ENCODE measurements at regions not wholly inside any gene's neighbourhood (a gene's known extent, or its start where the extent isn't known, plus 50 kb on each side); places are given as distances from the start of the nearest gene placed in this dataset.

- Mint-ChIP-seq H3K27me3 (no peaks in the 10 kb centered on the region), H3K36me3 (no peaks in the 10 kb centered on the region), H3K4me1 (peaks cover 0 to 12% (median 3%) of the 10 kb centered on the region in 4 donors), H3K9me3 (peaks cover 0 to 1% (median 0%) of the 10 kb centered on the region in 8 donors), H3K27ac (no peak overlapping the region), H3K4me3 (no peak overlapping the region)
- intact Hi-C loops (cut with micrococcal nuclease), result no loop called here
- H3K27me3 ChIP-seq (ENCODE audit: insufficient read depth, low read length), result no peaks in the 10 kb centered on the region
- H3K4me3 ChIP-seq (ENCODE audit: low read length in 2 of 2), result no peak overlapping the region
- H3K9me3 ChIP-seq (ENCODE audit: control insufficient read depth in 1 of 2, low read length in 2 of 2), result no peaks in the 10 kb centered on the region
- no peak for DNase-seq
- no peak overlapping the region for H3K27ac ChIP-seq (ENCODE audit: low read depth, low read length)
- ChIA-PET POLR2A (ENCODE audit: partially characterized antibody) (no interaction called here), CTCF (ENCODE audit: partially characterized antibody) (interaction anchor here (1.6 to 2.4 kb wide), 2 partner anchors 42 to 222 kb away, joined by 3 to 6 read pairs; no protein-coding TSS in a partner anchor)
- H3K4me1 ChIP-seq (ENCODE audit: insufficient read depth, low read length), result no peaks in the 10 kb centered on the region
- no peaks in the 10 kb centered on the region for H3K36me3 ChIP-seq (ENCODE audit: insufficient read depth, low read length)
Observed at GRCh38 chr10:47090042-47090441, 178.8 kb downstream of the PTPN20 start.

- H3K36me3 ChIP-seq (ENCODE audit: insufficient read depth, low read length), result no peaks in the 10 kb centered on the region
- Mint-ChIP-seq H3K4me3 (no peak overlapping the region), H3K27ac (no peak overlapping the region), H3K4me1 (peaks cover 0 to 12% (median 3%) of the 10 kb centered on the region in 4 donors), H3K9me3 (peaks cover 0 to 2% (median 0%) of the 10 kb centered on the region in 8 donors), H3K27me3 (no peaks in the 10 kb centered on the region), H3K36me3 (no peaks in the 10 kb centered on the region)
- H3K4me3 ChIP-seq (ENCODE audit: low read length in 2 of 2), result no peak overlapping the region
- ChIA-PET POLR2A (ENCODE audit: partially characterized antibody) (no interaction called here), CTCF (ENCODE audit: partially characterized antibody) (interaction anchor here (1.4 to 1.6 kb wide), 2 partner anchors 9 to 221 kb away, joined by 3 read pairs; no protein-coding TSS in a partner anchor)
- intact Hi-C loops (cut with micrococcal nuclease), result no loop called here
- H3K27ac ChIP-seq (ENCODE audit: low read depth, low read length), result no peak overlapping the region
- H3K4me1 ChIP-seq (ENCODE audit: insufficient read depth, low read length), result no peaks in the 10 kb centered on the region
- no peak for DNase-seq
- H3K27me3 ChIP-seq (ENCODE audit: insufficient read depth, low read length), result no peaks in the 10 kb centered on the region
- H3K9me3 ChIP-seq (ENCODE audit: control insufficient read depth in 1 of 2, low read length in 2 of 2), result no peaks in the 10 kb centered on the region
Observed at GRCh38 chr10:47090903-47091302, 179.7 kb downstream of the PTPN20 start.

DNA sequence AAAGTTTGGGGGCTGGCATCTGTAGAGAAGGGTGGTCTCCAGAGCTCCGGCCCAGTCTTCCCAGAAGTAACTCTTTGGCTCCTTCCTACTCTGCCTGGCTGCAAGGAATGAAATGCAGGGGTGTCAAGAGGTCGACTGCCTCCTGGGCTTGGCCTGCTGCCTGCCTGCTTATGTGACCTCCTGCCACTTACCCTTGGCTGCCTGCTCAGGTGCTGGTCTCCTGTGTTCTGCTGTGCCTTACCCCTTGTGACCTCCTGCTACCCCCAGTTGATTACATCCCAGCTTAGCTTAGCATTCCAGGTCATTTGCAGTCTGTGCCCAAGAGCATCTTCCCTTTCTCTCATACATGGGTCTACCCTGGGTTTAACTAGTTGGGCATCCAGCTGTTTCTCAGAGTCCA is 180.2 kb downstream of the PTPN20 start:
- Histone ChIP-seq H3K36me3 (ENCODE audit: insufficient read depth, low read length) (no peaks in the 10 kb centered on the region), H3K27ac (ENCODE audit: low read depth, low read length) (no peak overlapping the region), H3K27me3 (ENCODE audit: insufficient read depth, low read length) (no peaks in the 10 kb centered on the region), H3K4me1 (ENCODE audit: insufficient read depth, low read length) (no peaks in the 10 kb centered on the region), H3K9me3 (ENCODE audit: control insufficient read depth in 1 of 2, low read length in 2 of 2) (no peaks in the 10 kb centered on the region), H3K4me3 (ENCODE audit: low read length in 2 of 2) (no peak overlapping the region)
- ChIA-PET CTCF (ENCODE audit: partially characterized antibody) (interaction anchor here (1.4 to 1.6 kb wide), 2 partner anchors 10 to 220 kb away, joined by 3 read pairs; no protein-coding TSS in a partner anchor), POLR2A (ENCODE audit: partially characterized antibody) (no interaction called here)
- no peak overlapping the region for H3K27ac Mint-ChIP-seq
- intact Hi-C loops (cut with micrococcal nuclease), result no loop called here
- H3K27me3 Mint-ChIP-seq, result no peaks in the 10 kb centered on the region
- peaks cover 0 to 12% (median 3%) of the 10 kb centered on the region in 4 donors for H3K4me1 Mint-ChIP-seq
- H3K4me3 Mint-ChIP-seq, result no peak overlapping the region
- peaks cover 0 to 2% (median 0%) of the 10 kb centered on the region in 8 donors for H3K9me3 Mint-ChIP-seq
- DNase-seq, result no peak
- no peaks in the 10 kb centered on the region for H3K36me3 Mint-ChIP-seq

DNA sequence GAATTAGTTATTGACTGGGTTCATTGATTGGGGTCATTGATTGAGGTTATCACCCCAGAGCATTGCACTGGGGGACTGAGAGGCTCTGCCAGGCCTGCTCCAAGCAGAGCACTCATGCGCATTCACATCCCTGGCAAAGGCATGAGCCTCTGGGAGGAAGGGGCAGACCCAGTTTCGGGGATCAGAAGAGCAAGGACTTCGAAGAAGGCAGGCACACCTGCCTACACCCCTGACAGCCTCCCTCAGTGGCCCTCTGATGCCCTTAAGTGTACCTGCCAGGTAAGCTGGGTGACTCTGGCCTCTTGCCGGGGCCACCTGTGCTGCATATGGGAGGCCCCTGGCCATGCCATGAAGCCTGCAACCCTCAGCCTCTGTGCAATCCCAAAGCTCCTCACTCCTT is 181.1 kb downstream of the PTPN20 start:
- H3K9me3 ChIP-seq (ENCODE audit: control insufficient read depth in 1 of 2, low read length in 2 of 2), result no peaks in the 10 kb centered on the region
- H3K27me3 ChIP-seq (ENCODE audit: insufficient read depth, low read length), result no peaks in the 10 kb centered on the region
- no peaks in the 10 kb centered on the region for H3K27me3 Mint-ChIP-seq
- peaks cover 0 to 2% (median 0%) of the 10 kb centered on the region in 8 donors for H3K9me3 Mint-ChIP-seq
- no peak overlapping the region for H3K27ac ChIP-seq (ENCODE audit: low read depth, low read length)
- CTCF ChIA-PET (ENCODE audit: partially characterized antibody), result interaction anchor here (1.4 kb wide), 1 partner anchor 11 kb away, joined by 3 read pairs; no protein-coding TSS in a partner anchor
- no peak overlapping the region for H3K27ac Mint-ChIP-seq
- peaks cover 0 to 12% (median 3%) of the 10 kb centered on the region in 4 donors for H3K4me1 Mint-ChIP-seq
- H3K36me3 Mint-ChIP-seq, result no peaks in the 10 kb centered on the region
- POLR2A ChIA-PET (ENCODE audit: partially characterized antibody), result no interaction called here
- H3K4me1 ChIP-seq (ENCODE audit: insufficient read depth, low read length), result no peaks in the 10 kb centered on the region
- intact Hi-C loops (cut with micrococcal nuclease), result no loop called here
- H3K36me3 ChIP-seq (ENCODE audit: insufficient read depth, low read length), result no peaks in the 10 kb centered on the region
- H3K4me3 ChIP-seq (ENCODE audit: low read length in 2 of 2), result no peak overlapping the region
- no peak for DNase-seq
- H3K4me3 Mint-ChIP-seq, result no peak overlapping the region

- no peaks in the 10 kb centered on the region for H3K9me3 ChIP-seq (ENCODE audit: control insufficient read depth in 1 of 2, low read length in 2 of 2)
- no peak overlapping the region for H3K4me3 ChIP-seq (ENCODE audit: low read length in 2 of 2)
- H3K36me3 ChIP-seq (ENCODE audit: insufficient read depth, low read length), result no peaks in the 10 kb centered on the region
- ChIA-PET POLR2A (ENCODE audit: partially characterized antibody) (no interaction called here), CTCF (ENCODE audit: partially characterized antibody) (no interaction called here)
- Mint-ChIP-seq H3K9me3 (peaks cover 0 to 2% (median 0%) of the 10 kb centered on the region in 8 donors), H3K27me3 (no peaks in the 10 kb centered on the region), H3K4me3 (no peak overlapping the region), H3K27ac (no peak overlapping the region), H3K36me3 (no peaks in the 10 kb centered on the region), H3K4me1 (peaks cover 0 to 8% (median 1%) of the 10 kb centered on the region in 4 donors)
- DNase-seq, result no peak
- H3K27me3 ChIP-seq (ENCODE audit: insufficient read depth, low read length), result no peaks in the 10 kb centered on the region
- intact Hi-C loops (cut with micrococcal nuclease), result no loop called here
- H3K27ac ChIP-seq (ENCODE audit: low read depth, low read length), result no peak overlapping the region
- no peaks in the 10 kb centered on the region for H3K4me1 ChIP-seq (ENCODE audit: insufficient read depth, low read length)
Observed at GRCh38 chr10:47092831-47093230, 181.6 kb downstream of the PTPN20 start.

- no peaks in the 10 kb centered on the region for H3K27me3 ChIP-seq (ENCODE audit: insufficient read depth, low read length)
- Mint-ChIP-seq H3K9me3 (peaks cover 0 to 2% (median 0%) of the 10 kb centered on the region in 8 donors), H3K4me3 (no peak overlapping the region), H3K4me1 (no peaks in the 10 kb centered on the region), H3K27ac (no peak overlapping the region), H3K27me3 (no peaks in the 10 kb centered on the region), H3K36me3 (no peaks in the 10 kb centered on the region)
- CTCF ChIA-PET (ENCODE audit: partially characterized antibody), result no interaction called here
- H3K9me3 ChIP-seq (ENCODE audit: control insufficient read depth in 1 of 2, low read length in 2 of 2), result no peaks in the 10 kb centered on the region
- H3K36me3 ChIP-seq (ENCODE audit: insufficient read depth, low read length), result no peaks in the 10 kb centered on the region
- no peak overlapping the region for H3K27ac ChIP-seq (ENCODE audit: low read depth, low read length)
- H3K4me1 ChIP-seq (ENCODE audit: insufficient read depth, low read length), result no peaks in the 10 kb centered on the region
- no peak overlapping the region for H3K4me3 ChIP-seq (ENCODE audit: low read length in 2 of 2)
- POLR2A ChIA-PET (ENCODE audit: partially characterized antibody), result no interaction called here
- intact Hi-C loops (cut with micrococcal nuclease), result no loop called here
- DNase-seq, result no peak
Observed at GRCh38 chr10:47094126-47094525, 182.9 kb downstream of the PTPN20 start.

- no peaks in the 10 kb centered on the region for H3K4me1 ChIP-seq (ENCODE audit: insufficient read depth, low read length)
- Mint-ChIP-seq H3K9me3 (peaks cover 0 to 2% (median 0%) of the 10 kb centered on the region in 8 donors), H3K4me3 (no peak overlapping the region), H3K36me3 (no peaks in the 10 kb centered on the region), H3K27me3 (no peaks in the 10 kb centered on the region), H3K27ac (no peak overlapping the region), H3K4me1 (no peaks in the 10 kb centered on the region)
- no peaks in the 10 kb centered on the region for H3K9me3 ChIP-seq (ENCODE audit: control insufficient read depth in 1 of 2, low read length in 2 of 2)
- ChIA-PET CTCF (ENCODE audit: partially characterized antibody) (no interaction called here), POLR2A (ENCODE audit: partially characterized antibody) (no interaction called here)
- H3K27me3 ChIP-seq (ENCODE audit: insufficient read depth, low read length), result no peaks in the 10 kb centered on the region
- intact Hi-C loops (cut with micrococcal nuclease), result no loop called here
- H3K27ac ChIP-seq (ENCODE audit: low read depth, low read length), result no peak overlapping the region
- H3K36me3 ChIP-seq (ENCODE audit: insufficient read depth, low read length), result no peaks in the 10 kb centered on the region
- DNase-seq, result no peak
- no peak overlapping the region for H3K4me3 ChIP-seq (ENCODE audit: low read length in 2 of 2)
Observed at GRCh38 chr10:47094636-47095035, 183.4 kb downstream of the PTPN20 start.

DNA sequence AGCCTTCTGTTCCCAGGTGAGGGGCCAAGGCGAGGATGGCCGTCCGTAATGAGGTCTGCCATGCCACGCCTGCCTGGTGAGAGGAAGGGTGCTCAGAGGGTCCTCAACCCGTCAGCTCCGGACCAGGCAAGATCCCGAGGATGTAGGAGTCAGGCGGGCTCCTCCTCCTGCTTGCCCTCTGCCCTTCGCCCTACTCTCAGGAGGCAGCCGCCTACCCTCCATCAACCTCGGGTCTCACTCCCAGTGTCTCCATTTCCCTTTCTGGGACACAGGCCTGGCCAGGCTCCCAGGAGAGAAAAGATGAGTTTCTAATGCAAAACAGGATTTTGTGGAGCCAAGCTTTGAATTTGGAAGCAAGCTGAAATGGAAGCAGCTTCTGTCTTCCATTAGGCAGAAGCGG is 184.0 kb downstream of the PTPN20 start:
- Mint-ChIP-seq H3K27me3 (no peaks in the 10 kb centered on the region), H3K9me3 (peaks cover 0 to 2% (median 0%) of the 10 kb centered on the region in 8 donors), H3K36me3 (no peaks in the 10 kb centered on the region), H3K4me3 (no peak overlapping the region), H3K4me1 (no peaks in the 10 kb centered on the region), H3K27ac (no peak overlapping the region)
- ChIA-PET POLR2A (ENCODE audit: partially characterized antibody) (no interaction called here), CTCF (ENCODE audit: partially characterized antibody) (interaction anchor here (2.2 kb wide), 1 partner anchor 48 kb away, joined by 5 read pairs; no protein-coding TSS in a partner anchor)
- Histone ChIP-seq H3K36me3 (ENCODE audit: insufficient read depth, low read length) (no peaks in the 10 kb centered on the region), H3K27me3 (ENCODE audit: insufficient read depth, low read length) (no peaks in the 10 kb centered on the region), H3K9me3 (ENCODE audit: control insufficient read depth in 1 of 2, low read length in 2 of 2) (no peaks in the 10 kb centered on the region), H3K4me3 (ENCODE audit: low read length in 2 of 2) (no peak overlapping the region), H3K27ac (ENCODE audit: low read depth, low read length) (no peak overlapping the region), H3K4me1 (ENCODE audit: insufficient read depth, low read length) (no peaks in the 10 kb centered on the region)
- no peak for DNase-seq
- intact Hi-C loops (cut with micrococcal nuclease), result no loop called here

Data from CD4-positive, alpha-beta memory T cell (primary cell).